ENCODE measurements at regions not wholly inside any gene's neighbourhood (a gene's known extent, or its start where the extent isn't known, plus 50 kb on each side); places are given as distances from the start of the nearest gene placed in this dataset.
"Not testable (repeated sequence)": the region's sequence is repeated elsewhere in the genome, so short reads cannot be mapped to it uniquely, and the experiment has no call there.

DNA sequence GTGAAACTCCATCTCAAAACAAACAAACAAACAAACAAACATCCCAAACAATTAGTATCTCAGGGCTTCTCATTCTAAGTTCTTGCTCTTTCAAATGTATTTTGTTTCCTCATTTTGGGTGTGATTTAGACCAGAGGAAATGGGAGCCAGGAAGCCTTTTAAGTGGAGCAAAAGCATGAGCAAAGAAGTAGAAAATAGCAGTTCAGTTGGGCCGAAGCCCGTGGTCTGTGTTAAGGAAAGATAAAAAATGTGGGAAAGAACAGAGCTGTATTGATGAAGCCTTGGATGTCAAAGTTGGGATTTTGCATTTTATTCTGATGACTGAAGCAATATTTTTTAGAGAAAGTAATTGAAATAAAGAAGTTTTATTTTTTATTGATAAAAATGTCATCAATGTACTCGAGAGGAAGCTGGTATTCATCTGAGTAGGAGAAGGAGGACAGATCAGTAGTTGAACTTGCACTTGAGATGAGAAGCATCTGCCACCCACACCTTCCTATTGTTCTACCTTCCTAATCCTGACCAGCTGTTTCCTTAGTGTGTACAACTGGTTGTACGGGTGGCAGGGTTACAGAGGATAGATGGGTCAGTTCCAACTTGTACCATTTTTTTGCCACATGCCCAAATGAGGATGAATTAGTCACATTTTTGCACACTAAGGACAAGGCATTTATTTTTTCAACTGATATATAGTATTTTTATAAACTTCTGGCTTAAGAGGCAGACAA, 56.1 kb downstream of the KIAA0408 start:
- no peak for TF ChIP-seq EZH2phosphoT487 (IDR thresholded peaks at IDR 0.05; ENCODE audit: insufficient read depth, low read depth)
- no peak for TF ChIP-seq EZH2 (IDR thresholded peaks at IDR 0.05; ENCODE audit: insufficient read depth, poor library complexity, severe bottlenecking)
- no peaks in the 10 kb centered on the region for H3K9me3 ChIP-seq (ENCODE audit: low read depth)
- H3K36me3 ChIP-seq (ENCODE audit: low read depth): no peaks in the 10 kb centered on the region
- in situ Hi-C loops (cut with MboI): no loop called here
- no peak overlapping the region for H3K9ac ChIP-seq
- WGBS, 2 experiments (ENCODE audit: low coverage in 1 of 2, low lambda C conversion rate in 2 of 2, missing lambda C conversion rate in 2 of 2): 75 to 80% methylated on average over 4 of the region's 4 CpGs
- H3K4me1 ChIP-seq (ENCODE audit: insufficient read depth): no peaks in the 10 kb centered on the region
- no peak overlapping the region for H2AFZ ChIP-seq
- no peaks in the 10 kb centered on the region for H3K27me3 ChIP-seq (replicated peaks; ENCODE audit: insufficient read depth)
- DNase-seq: no peak
- H3K9me2 ChIP-seq (ENCODE audit: insufficient read depth): no peaks in the 10 kb centered on the region
- no peaks in the 10 kb centered on the region for H4K20me1 ChIP-seq (ENCODE audit: insufficient read depth)
- no peaks in the 10 kb centered on the region for H3K79me2 ChIP-seq (ENCODE audit: insufficient read depth)
- no peak overlapping the region for H3K4me3 ChIP-seq
- H3K4me2 ChIP-seq (ENCODE audit: unreplicated experiment): no peak overlapping the region
- H3K27ac ChIP-seq: no peak overlapping the region
- H3F3A ChIP-seq (ENCODE audit: insufficient read depth): no peaks in the 10 kb centered on the region

DNA sequence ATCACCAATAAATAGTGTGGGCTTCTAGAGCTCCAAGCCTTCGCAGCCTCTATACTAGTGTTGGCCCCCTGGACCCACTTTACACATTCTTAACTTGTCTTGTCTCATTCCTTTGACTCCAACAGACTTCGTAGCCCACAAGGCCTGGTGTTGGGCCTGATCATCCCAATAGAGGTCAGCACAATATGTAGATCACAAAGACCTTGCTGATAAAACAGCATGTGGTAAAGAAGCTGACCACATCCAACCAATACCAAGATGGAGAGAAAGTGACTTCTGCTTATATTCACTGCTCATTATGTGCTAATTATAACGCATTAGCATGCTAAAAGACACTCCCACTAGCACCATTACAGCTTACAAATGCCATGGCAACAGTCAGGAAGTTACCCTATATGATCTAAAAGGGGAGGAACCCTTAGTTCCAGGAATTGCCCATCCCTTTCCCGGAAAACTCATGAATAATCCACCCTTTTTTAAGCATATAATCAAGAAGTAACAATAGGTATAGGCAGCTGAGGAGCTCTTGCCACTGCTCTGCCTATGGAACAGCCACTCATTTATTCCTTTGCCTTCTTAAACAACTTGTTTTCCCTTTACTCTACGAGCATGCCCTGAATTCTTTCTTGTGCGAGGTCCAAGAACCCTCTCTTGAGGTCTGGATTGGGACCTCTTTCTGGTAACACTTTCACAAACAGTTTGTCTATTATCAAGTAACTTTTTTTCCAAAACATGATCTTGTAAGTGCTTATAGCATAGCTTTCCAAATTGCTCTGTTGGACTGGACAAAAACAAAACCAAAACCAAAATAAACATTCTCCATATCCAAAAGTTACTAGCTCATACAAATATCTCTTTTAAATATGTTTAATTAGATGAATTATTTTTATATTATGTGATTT, 54.6 kb upstream of the ECHDC1 start:
- Histone ChIP-seq H3K4me1 (ENCODE audit: insufficient read depth) (no peaks in the 10 kb centered on the region), H2AFZ (0 out of 2 replicates have a peak overlapping the region, but pooled peaks have one; percentile 38), H3K27ac (no peak overlapping the region), H3K4me3 (no peak overlapping the region), H3F3A (ENCODE audit: insufficient read depth) (no peaks in the 10 kb centered on the region), H4K20me1 (ENCODE audit: insufficient read depth) (no peaks in the 10 kb centered on the region), H3K79me2 (ENCODE audit: insufficient read depth) (no peaks in the 10 kb centered on the region), H3K9me2 (ENCODE audit: insufficient read depth) (no peaks in the 10 kb centered on the region), H3K36me3 (ENCODE audit: low read depth) (no peaks in the 10 kb centered on the region), H3K4me2 (ENCODE audit: unreplicated experiment) (no peak overlapping the region), H3K27me3 (replicated peaks; ENCODE audit: insufficient read depth) (no peaks in the 10 kb centered on the region), H3K9me3 (ENCODE audit: low read depth) (no peaks in the 10 kb centered on the region), H3K9ac (no peak overlapping the region)
- TF ChIP-seq EZH2phosphoT487 (IDR thresholded peaks at IDR 0.05; ENCODE audit: insufficient read depth, low read depth): no peak
- TF ChIP-seq EZH2 (IDR thresholded peaks at IDR 0.05; ENCODE audit: insufficient read depth, poor library complexity, severe bottlenecking): no peak
- in situ Hi-C loops (cut with MboI): no loop called here
- no peak for DNase-seq
- WGBS, 2 experiments (ENCODE audit: low coverage in 1 of 2, low lambda C conversion rate in 2 of 2, missing lambda C conversion rate in 2 of 2): 72 to 74% methylated on average over 6 of the region's 6 CpGs

DNA sequence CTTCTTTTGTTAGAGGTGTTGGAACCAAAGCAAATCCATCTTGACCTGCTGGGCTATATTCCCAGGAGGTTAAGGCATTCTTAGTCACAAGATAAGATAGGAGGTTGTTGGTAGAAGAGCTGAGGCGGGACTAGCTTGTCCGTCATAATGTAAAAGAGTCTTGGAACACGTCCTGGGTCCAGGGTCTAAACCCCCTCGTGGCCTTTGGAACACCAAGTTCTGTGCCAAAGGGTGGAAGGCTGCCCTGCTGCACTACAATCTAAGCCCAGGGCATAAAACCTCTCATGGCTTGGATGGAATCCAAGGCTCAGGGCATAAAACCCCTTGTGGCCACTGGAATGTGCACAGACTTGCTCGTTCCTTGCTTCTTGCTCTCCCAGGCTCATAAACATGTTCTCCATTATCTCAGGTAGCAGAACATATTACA, 53.8 kb upstream of the ECHDC1 start:
- H3K27me3 ChIP-seq (replicated peaks; ENCODE audit: insufficient read depth); H2AFZ ChIP-seq; H3K4me2 ChIP-seq (ENCODE audit: unreplicated experiment); H3K27ac ChIP-seq; H4K20me1 ChIP-seq (ENCODE audit: insufficient read depth); H3K4me3 ChIP-seq; H3K9me2 ChIP-seq (ENCODE audit: insufficient read depth); H3F3A ChIP-seq (ENCODE audit: insufficient read depth); H3K36me3 ChIP-seq (ENCODE audit: low read depth); H3K9ac ChIP-seq; DNase-seq; H3K4me1 ChIP-seq (ENCODE audit: insufficient read depth); H3K9me3 ChIP-seq (ENCODE audit: low read depth); in situ Hi-C loops (cut with MboI); H3K79me2 ChIP-seq (ENCODE audit: insufficient read depth): not testable (repeated sequence)
- 79 to 82% methylated on average over 5 of the region's 5 CpGs for WGBS, 2 experiments (ENCODE audit: low coverage in 1 of 2, low lambda C conversion rate in 2 of 2, missing lambda C conversion rate in 2 of 2)

Measured in GM23248 (cell line).